ENCODE measurements at regions not wholly inside any gene's neighbourhood (a gene's known extent, or its start where the extent isn't known, plus 50 kb on each side); places are given as distances from the start of the nearest gene placed in this dataset.
A peak's percentile ranks its signal among the peaks of the same experiment; 100 is the strongest.

GRCh38 chr6:167493976-167494697, 169.3 kb downstream of the TTLL2 start:
- peak overlapping the region; percentile 31 for H3K27ac Mint-ChIP-seq
- H3K4me1 Mint-ChIP-seq = peaks cover 45% of the 10 kb centered on the region
- no peaks in the 10 kb centered on the region for H3K36me3 Mint-ChIP-seq
- TF ChIP-seq CTCF (IDR thresholded peaks at IDR 0.05; ENCODE audit: unreplicated experiment) = no peak
- no peaks in the 10 kb centered on the region for H3K27me3 Mint-ChIP-seq (ENCODE audit: low read depth)
- no peak for DNase-seq (ENCODE audit: low spot score in 2 of 2, unreplicated experiment in 2 of 2)
- H3K9me3 Mint-ChIP-seq = no peaks in the 10 kb centered on the region
- H3K4me3 Mint-ChIP-seq = no peak overlapping the region

- no peaks in the 10 kb centered on the region for H3K27me3 Mint-ChIP-seq (ENCODE audit: low read depth)
- H3K4me3 Mint-ChIP-seq = no peak overlapping the region
- no peak for TF ChIP-seq CTCF (IDR thresholded peaks at IDR 0.05; ENCODE audit: unreplicated experiment)
- no peak overlapping the region for H3K27ac Mint-ChIP-seq
- H3K36me3 Mint-ChIP-seq = no peaks in the 10 kb centered on the region
- H3K4me1 Mint-ChIP-seq = peaks cover 45% of the 10 kb centered on the region
- H3K9me3 Mint-ChIP-seq = no peaks in the 10 kb centered on the region
- DNase-seq (ENCODE audit: low spot score in 2 of 2, unreplicated experiment in 2 of 2) = no peak
Observed at GRCh38 chr6:167494698-167495435, 170.0 kb downstream of the TTLL2 start.

GRCh38 chr6:167495506-167496401, 170.9 kb downstream of the TTLL2 start:
- peak overlapping the region; percentile 2 for H3K27ac Mint-ChIP-seq
- H3K4me1 Mint-ChIP-seq = peaks cover 45% of the 10 kb centered on the region
- no peaks in the 10 kb centered on the region for H3K36me3 Mint-ChIP-seq
- H3K9me3 Mint-ChIP-seq = no peaks in the 10 kb centered on the region
- DNase-seq (ENCODE audit: low spot score in 2 of 2, unreplicated experiment in 2 of 2) = no peak
- peaks cover 3% of the 10 kb centered on the region for H3K27me3 Mint-ChIP-seq (ENCODE audit: low read depth)
- no peak overlapping the region for H3K4me3 Mint-ChIP-seq
- no peak for TF ChIP-seq CTCF (IDR thresholded peaks at IDR 0.05; ENCODE audit: unreplicated experiment)

- no peak overlapping the region for H3K4me3 Mint-ChIP-seq
- TF ChIP-seq CTCF (IDR thresholded peaks at IDR 0.05; ENCODE audit: unreplicated experiment) = no peak
- no peaks in the 10 kb centered on the region for H3K36me3 Mint-ChIP-seq
- no peak for DNase-seq (ENCODE audit: low spot score in 2 of 2, unreplicated experiment in 2 of 2)
- H3K9me3 Mint-ChIP-seq = no peaks in the 10 kb centered on the region
- peaks cover 39% of the 10 kb centered on the region for H3K4me1 Mint-ChIP-seq
- H3K27me3 Mint-ChIP-seq (ENCODE audit: low read depth) = peaks cover 6% of the 10 kb centered on the region
- H3K27ac Mint-ChIP-seq = no peak overlapping the region
Observed at GRCh38 chr6:167496707-167497106, 171.8 kb downstream of the TTLL2 start.

- Mint-ChIP-seq H3K4me1 (peaks cover 32% of the 10 kb centered on the region), H3K27ac (no peak overlapping the region), H3K36me3 (no peaks in the 10 kb centered on the region), H3K4me3 (no peak overlapping the region), H3K27me3 (ENCODE audit: low read depth) (peaks cover 9% of the 10 kb centered on the region), H3K9me3 (no peaks in the 10 kb centered on the region)
- DNase-seq (ENCODE audit: low spot score in 2 of 2, unreplicated experiment in 2 of 2) = no peak
- TF ChIP-seq CTCF (IDR thresholded peaks at IDR 0.05; ENCODE audit: unreplicated experiment) = no peak
Observed at GRCh38 chr6:167497428-167498056, 172.7 kb downstream of the TTLL2 start.

Data from mesothelial cell of epicardium (in vitro differentiated cells).